Muscle layer of duodenum (tissue), 2 donors: ENCODE measurements at regions not wholly inside any gene's neighbourhood (a gene's known extent, or its start where the extent isn't known, plus 50 kb on each side); places are given as distances from the start of the nearest gene placed in this dataset.
A peak's percentile ranks its signal among the peaks of the same experiment; 100 is the strongest.

ENCODE experiments used
- H3K27ac ChIP-seq: one replicate; pipeline ENCODE4 v1.7.0; 2013; ENCODE audit warnings: mild to moderate bottlenecking, low read length
- H3K27me3 ChIP-seq: one replicate; pipeline ENCODE4 v1.7.0; 2013; ENCODE audit warnings: low read depth, mild to moderate bottlenecking, control low read depth, low read length
- H3K36me3 ChIP-seq, 2 donors: one replicate each; pipeline ENCODE4 v1.7.0; 2013; ENCODE audit warnings: low read length in 2 of 2, control low read depth in 1 of 2, mild to moderate bottlenecking in 1 of 2; ENCODE audit not compliant: insufficient read depth in 2 of 2, control insufficient read depth in 1 of 2
- H3K4me1 ChIP-seq, 2 donors: one replicate each; pipeline ENCODE4 v1.7.0; 2013; ENCODE audit warnings: low read length in 2 of 2, mild to moderate bottlenecking in 2 of 2, control low read depth in 1 of 2, moderate library complexity in 1 of 2; ENCODE audit not compliant: insufficient read depth in 2 of 2, control insufficient read depth in 1 of 2
- H3K4me3 ChIP-seq, 2 donors: one replicate each; pipeline ENCODE4 v1.7.0; 2013; ENCODE audit warnings: low read length in 2 of 2, low read depth in 1 of 2, mild to moderate bottlenecking in 1 of 2
- H3K9me3 ChIP-seq, 2 donors: one replicate each; pipeline ENCODE4 v1.7.0; 2013; ENCODE audit warnings: low read length in 2 of 2, control low read depth in 1 of 2, mild to moderate bottlenecking in 1 of 2; ENCODE audit not compliant: control insufficient read depth in 1 of 2
- donor health status: healthy.

DNA sequence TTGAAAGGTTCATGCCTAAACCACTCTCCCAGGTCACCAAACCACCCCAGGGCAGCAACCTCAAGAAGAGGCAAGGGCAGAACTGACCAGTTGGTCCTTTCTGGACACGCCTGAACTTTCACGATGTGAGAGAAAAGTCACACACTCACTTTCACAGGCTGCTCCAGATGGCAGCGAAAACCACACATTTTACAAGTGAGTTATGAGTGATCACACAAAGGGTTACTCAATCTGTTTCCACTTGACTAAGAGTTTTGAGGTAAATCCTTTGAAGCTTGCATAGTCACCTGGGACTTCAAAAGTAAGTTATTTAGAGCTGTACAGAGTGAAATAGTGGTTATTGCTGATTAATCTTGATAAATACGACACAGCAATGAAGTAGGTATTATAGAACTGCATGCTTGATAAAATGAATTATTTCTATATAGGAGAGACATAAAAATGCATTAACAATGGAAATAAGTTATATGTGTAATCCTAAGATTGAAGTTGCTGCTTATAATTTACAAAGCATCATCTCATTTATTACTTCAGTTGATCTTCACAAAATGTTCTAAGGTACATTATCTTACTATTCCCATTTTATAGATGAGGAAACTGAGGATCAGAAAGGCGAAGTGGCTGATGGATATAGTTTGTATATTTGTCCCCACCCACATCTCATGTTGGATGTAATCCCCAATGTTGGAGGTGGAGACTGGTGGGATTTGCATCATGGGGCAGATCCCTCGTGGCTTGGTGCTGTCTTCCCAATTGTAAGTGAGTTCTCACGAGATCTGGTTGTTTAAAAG is 103.0 kb upstream of the KLF3 start:
- Histone ChIP-seq H3K36me3 (no peaks in the 10 kb centered on the region), H3K27ac (no peak overlapping the region), H3K9me3 (no peaks in the 10 kb centered on the region), H3K4me3 (no peak overlapping the region), H3K27me3 (no peaks in the 10 kb centered on the region), H3K4me1 (peaks cover 7 to 25% of the 10 kb centered on the region in 2 donors)

DNA sequence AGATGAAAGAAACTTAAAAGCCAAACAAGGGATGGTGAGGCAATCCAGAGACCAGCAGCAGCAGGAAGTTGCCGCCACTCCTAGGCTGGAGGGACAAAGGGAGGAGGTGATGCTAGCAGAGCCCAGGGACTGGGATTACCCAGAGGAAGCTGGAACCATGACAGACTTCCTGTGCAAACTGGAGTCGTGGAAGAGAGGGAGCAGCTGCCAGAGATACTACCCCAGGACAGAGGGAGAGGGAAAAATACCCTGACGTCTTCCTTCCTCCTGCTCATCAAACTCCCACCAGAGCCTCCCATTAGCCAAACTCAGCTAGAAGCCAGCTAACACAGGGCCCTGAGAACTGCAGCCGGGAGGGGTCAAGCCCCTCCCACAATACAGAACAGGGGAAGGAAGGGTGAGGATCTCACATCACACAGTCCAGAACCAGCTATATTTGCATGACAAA is 101.2 kb upstream of the KLF3 start:
- no peaks in the 10 kb centered on the region for H3K27me3 ChIP-seq
- no peak overlapping the region for H3K27ac ChIP-seq
- H3K4me3 ChIP-seq, result no peak overlapping the region
- H3K4me1 ChIP-seq, result peaks cover 7 to 31% of the 10 kb centered on the region in 2 donors
- no peaks in the 10 kb centered on the region for H3K9me3 ChIP-seq
- H3K36me3 ChIP-seq, result no peaks in the 10 kb centered on the region

DNA sequence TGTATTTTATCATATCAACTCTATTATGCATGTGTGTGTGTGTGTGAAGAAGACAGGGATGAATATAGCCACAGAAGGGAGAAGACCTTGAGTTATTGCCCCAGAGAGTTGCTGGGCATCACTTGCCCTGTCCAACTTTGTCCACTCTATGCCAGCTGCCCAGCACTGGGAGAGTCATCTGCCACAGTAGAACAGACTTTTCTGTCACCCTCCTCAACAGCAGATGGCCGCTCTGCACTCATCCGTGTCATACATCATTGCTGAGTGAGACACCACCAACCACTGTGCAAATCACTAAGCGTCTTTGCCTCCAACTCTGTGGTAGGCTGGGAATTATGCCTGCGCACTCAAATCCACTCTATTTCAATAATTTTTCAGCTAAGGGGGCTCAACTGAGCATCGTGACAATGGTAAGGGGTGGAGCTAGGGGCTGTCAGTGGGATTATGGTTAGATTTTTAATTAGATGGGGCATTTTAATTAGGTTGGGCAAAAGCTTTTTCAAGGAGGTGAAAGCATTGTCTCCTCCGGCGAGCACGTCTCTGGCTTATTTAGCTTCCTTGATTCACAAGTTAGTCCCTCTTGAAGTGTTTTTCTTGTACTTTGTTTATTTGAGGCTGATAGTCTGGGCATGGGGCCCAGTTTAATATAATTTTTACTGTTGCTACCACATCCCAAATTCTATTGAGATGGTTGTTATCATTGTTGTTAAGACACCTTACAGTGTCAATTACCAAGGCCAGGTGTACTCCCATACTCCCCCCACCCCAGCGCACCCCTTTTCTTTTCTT is 100.1 kb upstream of the KLF3 start:
- Histone ChIP-seq H3K27ac (no peak overlapping the region), H3K9me3 (no peaks in the 10 kb centered on the region), H3K36me3 (no peaks in the 10 kb centered on the region), H3K27me3 (no peaks in the 10 kb centered on the region), H3K4me1 (peaks cover 7 to 31% of the 10 kb centered on the region in 2 donors), H3K4me3 (no peak overlapping the region)

DNA sequence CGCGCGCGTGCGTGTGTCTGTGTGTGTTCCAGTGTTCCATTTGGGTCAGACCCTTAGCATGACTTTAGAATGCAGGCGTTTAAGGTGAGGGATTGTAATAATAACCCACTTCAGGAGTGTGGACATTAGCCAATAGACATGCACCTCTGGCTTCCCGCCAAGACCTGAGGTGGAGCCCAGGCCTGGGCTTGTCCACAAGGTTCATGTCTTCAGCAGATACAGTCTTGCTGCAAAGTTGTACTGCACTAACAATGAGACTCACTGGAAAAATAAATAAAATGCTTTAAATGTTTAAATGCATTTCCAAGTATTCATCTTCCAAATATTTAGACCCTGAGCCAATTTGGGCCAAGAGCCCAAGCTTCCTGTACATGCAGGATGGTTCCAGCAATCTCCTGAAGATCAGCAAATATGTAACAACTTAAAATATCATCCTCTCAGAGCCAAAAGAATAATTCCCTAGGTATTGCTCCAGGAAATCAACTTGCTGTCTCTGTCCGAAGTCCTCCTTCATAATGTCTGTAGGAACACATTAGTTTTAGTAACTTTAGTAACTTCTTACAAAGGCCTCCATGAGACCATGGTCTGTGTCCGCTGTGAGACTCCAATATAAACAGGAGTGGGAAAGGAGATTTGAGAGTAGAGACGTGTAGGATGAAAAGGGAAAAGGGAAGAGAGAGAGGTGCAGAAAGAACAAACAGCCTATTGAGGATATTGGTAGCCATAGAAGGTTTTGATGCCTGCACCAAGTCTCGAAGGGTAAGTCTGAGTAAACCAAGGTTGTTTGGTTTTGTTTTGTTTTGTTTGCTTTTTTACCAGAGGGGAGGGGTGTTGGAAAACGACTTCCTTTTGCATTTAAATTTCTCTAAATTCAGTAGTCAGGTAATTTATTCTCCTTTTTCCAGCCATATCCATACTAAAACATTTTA is 98.5 kb upstream of the KLF3 start:
- Histone ChIP-seq H3K27ac (no peak overlapping the region), H3K36me3 (no peaks in the 10 kb centered on the region), H3K9me3 (no peaks in the 10 kb centered on the region), H3K27me3 (no peaks in the 10 kb centered on the region), H3K4me1 (peaks cover 7 to 31% of the 10 kb centered on the region in 2 donors), H3K4me3 (no peak overlapping the region)

DNA sequence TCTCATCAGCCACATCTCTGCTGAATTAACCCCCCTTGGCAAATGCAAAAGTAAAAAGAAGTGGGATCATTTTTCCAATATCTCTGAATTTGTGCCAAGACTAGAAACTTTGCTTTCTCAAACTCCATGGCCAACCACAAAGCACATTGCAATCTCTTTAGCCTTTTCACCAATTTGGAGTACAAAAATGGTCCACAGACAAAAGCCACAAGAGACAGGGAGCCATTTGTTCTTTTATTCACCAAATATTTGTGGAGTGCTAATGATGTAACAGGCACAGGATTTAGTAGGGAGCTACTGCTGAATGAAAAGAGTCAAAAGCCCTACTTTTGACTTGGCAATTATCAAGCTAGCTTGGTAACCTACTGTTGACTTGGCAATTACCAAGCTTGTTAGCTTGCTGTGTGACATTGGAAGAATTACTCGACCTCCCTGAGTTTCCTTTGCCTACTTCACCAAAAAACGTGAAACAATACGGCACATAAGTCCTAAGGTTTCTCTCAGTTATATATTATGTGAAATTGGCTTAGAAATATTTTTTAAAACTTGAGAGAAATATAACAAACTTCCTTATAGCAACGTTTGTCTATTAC is 97.1 kb upstream of the KLF3 start:
- peaks cover 7 to 31% of the 10 kb centered on the region in 2 donors for H3K4me1 ChIP-seq

DNA sequence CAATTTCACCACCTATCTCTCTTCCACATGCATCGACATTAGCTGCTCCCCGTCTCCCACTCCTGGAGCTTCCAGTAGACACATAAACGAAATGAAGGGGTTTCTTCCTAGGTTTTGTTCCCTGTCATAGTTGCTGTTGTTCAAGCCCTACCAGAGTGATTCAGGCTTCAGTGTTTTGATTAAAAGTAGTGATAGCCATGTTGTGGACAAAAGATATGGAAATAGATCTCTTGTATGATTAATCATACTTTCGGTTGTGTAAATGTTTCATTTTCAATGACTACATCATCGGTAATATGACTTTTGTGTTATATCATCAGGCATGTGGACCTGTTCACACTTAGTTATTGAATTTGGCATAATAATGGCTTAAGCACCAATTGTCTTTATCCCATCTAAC is 96.5 kb upstream of the KLF3 start:
- Histone ChIP-seq H3K27me3 (no peaks in the 10 kb centered on the region), H3K36me3 (no peaks in the 10 kb centered on the region), H3K4me1 (peaks cover 7 to 31% of the 10 kb centered on the region in 2 donors), H3K4me3 (no peak overlapping the region), H3K27ac (no peak overlapping the region), H3K9me3 (no peaks in the 10 kb centered on the region)

More for the DNA sequence above, 97.1 kb upstream of the KLF3 start:
- no peak overlapping the region for H3K27ac ChIP-seq
- no peaks in the 10 kb centered on the region for H3K36me3 ChIP-seq
- no peak overlapping the region for H3K4me3 ChIP-seq
- H3K27me3 ChIP-seq, result no peaks in the 10 kb centered on the region
- no peaks in the 10 kb centered on the region for H3K9me3 ChIP-seq

DNA sequence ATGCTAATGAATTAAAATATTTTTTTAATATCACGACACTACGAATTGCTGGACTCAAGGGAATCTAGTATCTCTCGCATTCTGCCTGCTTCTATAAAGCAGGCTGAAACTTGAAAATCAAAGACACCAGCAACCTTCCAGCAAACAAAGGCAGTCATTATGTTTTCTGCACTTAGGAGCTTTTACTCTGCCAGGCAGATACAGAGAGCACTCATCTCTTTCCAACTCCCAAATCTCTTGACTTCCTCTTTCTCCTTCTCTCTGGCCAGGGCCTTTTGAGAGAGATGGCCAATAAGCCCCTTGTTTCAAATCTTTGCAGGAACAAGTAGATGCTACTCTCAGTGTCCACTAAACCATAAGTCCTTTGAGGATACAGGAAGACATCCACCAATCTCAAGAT is 95.2 kb upstream of the KLF3 start:
- Histone ChIP-seq H3K27me3 (no peaks in the 10 kb centered on the region), H3K4me1 (peaks cover 7 to 22% of the 10 kb centered on the region in 2 donors), H3K36me3 (no peaks in the 10 kb centered on the region), H3K9me3 (no peaks in the 10 kb centered on the region), H3K27ac (no peak overlapping the region), H3K4me3 (no peak overlapping the region)

DNA sequence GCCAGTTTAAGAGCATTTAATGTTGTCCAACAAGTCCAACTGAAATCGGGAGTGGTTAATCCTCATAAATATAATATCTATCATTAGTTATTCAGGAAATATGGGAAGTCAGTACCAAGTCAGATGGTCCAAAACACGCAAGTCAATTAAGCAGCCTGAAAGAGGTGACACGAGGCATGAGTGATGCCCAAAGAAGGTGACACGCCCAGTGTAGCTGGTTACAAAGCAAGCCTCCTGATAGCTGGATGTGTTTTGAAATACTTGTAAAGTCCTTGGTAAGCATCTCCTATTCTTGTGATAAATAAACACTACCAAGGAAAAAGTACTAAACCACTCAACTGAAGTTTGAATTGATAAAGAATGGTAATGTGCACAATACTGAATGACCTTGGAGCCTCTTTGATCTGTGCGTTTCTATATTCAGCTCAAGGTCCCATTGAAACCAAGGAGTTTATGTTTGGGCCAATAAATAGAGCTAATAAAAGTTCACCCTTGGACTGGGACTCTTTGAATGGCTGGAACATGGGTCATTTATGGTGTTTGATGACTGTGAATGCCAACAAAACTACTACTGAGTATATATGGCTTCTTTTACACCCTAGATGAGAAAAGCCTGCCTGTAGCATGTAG is 93.2 kb upstream of the KLF3 start:
- H3K9me3 ChIP-seq, result no peaks in the 10 kb centered on the region
- no peaks in the 10 kb centered on the region for H3K27me3 ChIP-seq
- H3K4me3 ChIP-seq, result no peak overlapping the region
- peaks cover under 1 to 9% of the 10 kb centered on the region in 2 donors for H3K4me1 ChIP-seq
- H3K36me3 ChIP-seq, result no peaks in the 10 kb centered on the region
- peak overlapping the region; percentile 5 for H3K27ac ChIP-seq

DNA sequence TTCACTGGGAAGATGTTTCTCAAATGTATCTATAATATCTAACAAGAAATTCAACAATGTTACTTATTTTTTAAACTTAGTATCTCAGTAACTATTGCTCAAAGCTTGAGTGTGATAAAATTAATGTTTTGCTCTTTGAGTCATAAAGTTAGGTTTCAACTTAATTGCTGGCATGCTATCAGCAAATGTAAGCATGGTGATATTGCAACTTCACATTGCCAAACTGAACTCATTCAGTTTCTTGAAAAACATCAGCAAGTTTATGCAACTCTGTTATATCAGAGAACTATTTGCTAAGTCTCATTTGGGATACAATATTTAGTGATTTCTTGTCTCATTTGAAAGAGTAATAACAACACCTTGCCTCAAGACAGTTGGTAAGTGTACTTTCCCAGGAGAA is 91.2 kb upstream of the KLF3 start:
- H3K27me3 ChIP-seq, result no peaks in the 10 kb centered on the region
- H3K4me1 ChIP-seq, result no peaks in the 10 kb centered on the region
- no peaks in the 10 kb centered on the region for H3K9me3 ChIP-seq
- no peak overlapping the region for H3K4me3 ChIP-seq
- no peak overlapping the region for H3K27ac ChIP-seq
- no peaks in the 10 kb centered on the region for H3K36me3 ChIP-seq

DNA sequence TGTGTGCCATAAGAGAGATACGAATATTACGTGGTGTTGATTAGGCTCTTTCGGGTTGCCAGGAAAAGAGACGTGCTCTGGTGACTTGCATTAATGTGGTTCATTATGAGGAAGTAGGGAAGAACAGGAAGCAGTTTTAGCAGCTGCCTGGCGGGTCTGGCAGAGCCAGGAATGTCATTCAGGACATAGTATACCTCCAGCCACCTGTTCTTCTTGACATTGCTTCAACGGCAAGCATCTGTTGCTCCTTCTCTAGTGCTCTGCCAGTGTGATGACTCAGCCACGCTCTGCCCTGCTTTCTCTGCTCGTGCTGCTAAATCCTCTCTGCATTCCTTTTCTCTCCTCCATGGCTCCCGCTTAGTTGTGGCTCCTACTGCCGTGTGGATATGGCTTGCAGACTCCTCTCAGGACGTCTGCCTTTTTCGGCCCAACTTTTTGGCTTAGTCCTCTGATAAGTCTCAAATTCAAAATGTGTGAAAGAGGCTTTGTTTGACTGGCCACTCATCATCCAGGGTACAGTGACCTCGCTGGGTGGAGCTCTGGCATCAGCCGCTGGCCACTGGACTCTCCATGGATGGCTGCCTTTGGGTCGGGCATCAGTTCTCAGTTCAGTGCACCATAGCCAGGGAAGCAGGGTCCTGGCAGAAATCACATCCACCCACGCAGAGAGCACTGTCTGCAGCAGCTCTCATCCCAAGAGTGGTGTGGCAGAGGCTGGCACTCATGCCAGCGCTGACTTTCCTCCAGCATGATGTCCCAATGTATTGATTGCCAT is 89.3 kb upstream of the KLF3 start:
- Histone ChIP-seq H3K27ac (no peak overlapping the region), H3K9me3 (no peaks in the 10 kb centered on the region), H3K36me3 (no peaks in the 10 kb centered on the region), H3K4me1 (no peaks in the 10 kb centered on the region), H3K27me3 (no peaks in the 10 kb centered on the region), H3K4me3 (no peak overlapping the region)
